ENCODE measurements at regions not wholly inside any gene's neighbourhood (a gene's known extent, or its start where the extent isn't known, plus 50 kb on each side); places are given as distances from the start of the nearest gene placed in this dataset.
"Not testable (repeated sequence)": the region's sequence is repeated elsewhere in the genome, so short reads cannot be mapped to it uniquely, and the experiment has no call there.

GRCh38 chr3:118766306-118766669, 268.4 kb downstream of the IGSF11 start:
- no peak for DNase-seq

GRCh38 chr3:118772036-118772435, 262.6 kb downstream of the IGSF11 start:
- DNase-seq, result no peak

GRCh38 chr3:118772547-118773011, 262.1 kb downstream of the IGSF11 start:
- no peak for DNase-seq

- DNase-seq, result no peak
Measured at GRCh38 chr3:118775021-118775420, 259.6 kb downstream of the IGSF11 start.

GRCh38 chr3:118778201-118778600, 256.4 kb downstream of the IGSF11 start:
- DNase-seq, result no peak

- DNase-seq, result no peak
Measured at GRCh38 chr3:118781232-118781631, 253.4 kb downstream of the IGSF11 start.

GRCh38 chr3:118781839-118782238, 252.8 kb downstream of the IGSF11 start:
- no peak for DNase-seq

GRCh38 chr3:118782755-118783202, 251.9 kb downstream of the IGSF11 start:
- DNase-seq, result no peak

- DNase-seq, result no peak
Measured at GRCh38 chr3:118785415-118785814, 249.2 kb downstream of the IGSF11 start.

GRCh38 chr3:118791246-118791645, 243.4 kb downstream of the IGSF11 start:
- no peak for DNase-seq

GRCh38 chr3:118792191-118792590, 242.5 kb downstream of the IGSF11 start:
- DNase-seq, result no peak

- no peak for DNase-seq
Measured at GRCh38 chr3:118793176-118793575, 241.5 kb downstream of the IGSF11 start.

GRCh38 chr3:118799303-118799702, 235.3 kb downstream of the IGSF11 start:
- no peak for DNase-seq

- DNase-seq, result peak; percentile 37
Measured at GRCh38 chr3:118801899-118802298, 232.7 kb downstream of the IGSF11 start.

- no peak for DNase-seq
Measured at GRCh38 chr3:118802325-118803095, 232.1 kb downstream of the IGSF11 start.

GRCh38 chr3:118803096-118803476, 231.6 kb downstream of the IGSF11 start:
- no peak for DNase-seq

- DNase-seq, result no peak
Measured at GRCh38 chr3:118805007-118805406, 229.6 kb downstream of the IGSF11 start.

GRCh38 chr3:118806423-118806822, 228.2 kb downstream of the IGSF11 start:
- DNase-seq, result no peak

GRCh38 chr3:118807349-118807748, 227.3 kb downstream of the IGSF11 start:
- not testable (repeated sequence) for DNase-seq

- DNase-seq, result no peak
Measured at GRCh38 chr3:118808723-118809122, 225.9 kb downstream of the IGSF11 start.

- no peak for DNase-seq
Measured at GRCh38 chr3:118809696-118810498, 224.7 kb downstream of the IGSF11 start.

- DNase-seq, result no peak
Measured at GRCh38 chr3:118810499-118811035, 224.1 kb downstream of the IGSF11 start.

- no peak for DNase-seq
Measured at GRCh38 chr3:118811236-118811732, 223.4 kb downstream of the IGSF11 start.

GRCh38 chr3:118813472-118813871, 221.2 kb downstream of the IGSF11 start:
- DNase-seq, result no peak
